ACC112 (cell line): ENCODE measurements at regions not wholly inside any gene's neighbourhood (a gene's known extent, or its start where the extent isn't known, plus 50 kb on each side); places are given as distances from the start of the nearest gene placed in this dataset.

Source experiments
- H2AFZ ChIP-seq: fragments of 200-600 bp; sonication (generic); one replicate; pipeline ENCODE4 v1.6.0; 2017; ENCODE audit warnings: antibody characterized with exemption, low read length; ENCODE audit not compliant: unreplicated experiment
- H3K27ac ChIP-seq: fragments of 200-600 bp; sonication (generic); 2 replicates; pipeline ENCODE4 v1.5.1; 2014; ENCODE audit warnings: low read depth, mild to moderate bottlenecking, antibody characterized with exemption, low read length, moderate library complexity
- H3K27me3 ChIP-seq: fragments of 200-600 bp; sonication (generic); 2 replicates; pipeline ENCODE4 v1.6.1; 2014; ENCODE audit warnings: mild to moderate bottlenecking, antibody characterized with exemption, low read length, moderate library complexity, mixed read lengths; ENCODE audit not compliant: insufficient read depth
- H3K36me3 ChIP-seq: fragments of 200-600 bp; sonication (generic); 2 replicates; pipeline ENCODE4 v1.6.1; 2016; ENCODE audit warnings: mild to moderate bottlenecking, antibody characterized with exemption, low read length, moderate library complexity, mixed read lengths; ENCODE audit not compliant: insufficient read depth
- H3K4me1 ChIP-seq: fragments of 200-600 bp; sonication (generic); one replicate; pipeline ENCODE4 v1.6.1; 2016; ENCODE audit warnings: low read length, mixed read lengths; ENCODE audit not compliant: insufficient read depth, unreplicated experiment, control insufficient read depth
- H3K4me3 ChIP-seq: fragments of 200-600 bp; sonication (generic); 2 replicates; pipeline ENCODE4 v1.5.1; 2014; ENCODE audit warnings: mild to moderate bottlenecking, low read depth, low read length
- H3K79me2 ChIP-seq: fragments of 200-600 bp; sonication (generic); one replicate; pipeline ENCODE4 v1.6.0; 2016; ENCODE audit warnings: low read length; ENCODE audit not compliant: control insufficient read depth, unreplicated experiment, insufficient read depth

DNA sequence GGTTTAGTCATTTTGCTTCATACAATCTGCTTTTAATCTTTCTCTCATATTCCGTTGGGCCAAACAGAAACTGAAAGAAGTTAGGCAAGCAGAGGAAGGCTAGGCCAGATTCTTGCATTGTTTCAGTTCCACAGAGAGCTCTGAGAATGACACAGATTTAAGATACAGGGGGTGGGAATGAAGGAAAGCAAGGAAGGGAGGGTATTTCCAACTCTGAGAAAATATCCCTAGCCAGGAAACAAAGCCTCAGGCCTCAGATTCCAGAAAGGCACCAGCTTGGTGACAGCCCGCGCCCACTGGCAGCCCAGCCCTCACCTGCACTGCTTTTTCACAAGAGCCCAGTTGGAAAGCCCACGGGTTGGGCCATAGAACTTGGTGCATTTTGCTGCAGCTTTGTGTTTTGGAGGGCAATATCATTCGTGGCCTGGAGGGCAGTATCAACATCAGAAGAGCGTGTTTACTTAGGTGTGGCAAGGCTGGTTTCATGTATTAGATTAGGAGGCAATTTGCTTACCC, 63.5 kb downstream of the ENC1 start:
- 0 out of 2 replicates have a peak overlapping the region, but pooled peaks have one; percentile 10 for H3K27ac ChIP-seq
- no peaks in the 10 kb centered on the region for H3K36me3 ChIP-seq
- H3K4me1 ChIP-seq: peaks cover 20% of the 10 kb centered on the region
- no peaks in the 10 kb centered on the region for H3K79me2 ChIP-seq
- H2AFZ ChIP-seq: peak overlapping the region; percentile 85
- no peaks in the 10 kb centered on the region for H3K27me3 ChIP-seq
- H3K4me3 ChIP-seq: peak overlapping the region; percentile 18; the same call in 1 of the 2 replicates

DNA sequence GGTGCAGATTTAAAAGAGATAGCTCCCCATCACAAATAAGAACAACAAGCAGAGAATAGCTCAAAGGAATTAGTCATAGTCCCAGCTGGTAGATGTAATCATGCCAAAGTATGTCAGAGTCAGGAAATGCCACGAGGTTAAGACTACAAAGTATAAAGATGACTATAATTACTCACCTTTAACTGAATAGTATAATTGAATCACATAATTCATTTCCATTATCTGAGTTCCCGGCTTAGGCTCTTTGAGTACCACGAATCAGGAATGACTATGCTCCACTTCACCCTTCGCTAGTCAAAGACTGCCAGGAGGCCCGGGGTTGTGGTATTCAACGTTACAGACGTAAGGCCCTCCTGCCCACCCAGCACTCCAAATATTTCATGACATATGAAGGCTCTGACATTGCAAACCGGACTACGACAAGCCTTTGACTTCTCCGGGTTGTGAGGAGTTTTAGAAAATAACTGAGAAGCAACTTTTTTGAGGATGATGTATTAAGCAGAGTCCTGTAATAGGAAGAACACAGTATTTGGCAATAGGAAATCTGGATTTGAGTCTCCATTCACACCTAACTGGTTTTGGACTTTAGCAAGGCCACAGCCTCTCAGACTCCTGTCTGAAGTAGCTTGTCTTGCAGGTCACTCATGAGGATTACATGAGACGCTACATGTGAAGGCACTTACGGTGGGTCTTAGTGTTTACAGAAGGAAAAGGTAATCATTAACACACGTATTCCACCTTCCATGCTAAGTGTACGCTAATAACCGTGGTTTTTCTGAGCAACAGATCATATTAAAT, 64.6 kb downstream of the ENC1 start:
- no peaks in the 10 kb centered on the region for H3K79me2 ChIP-seq
- no peaks in the 10 kb centered on the region for H3K27me3 ChIP-seq
- peaks cover 20% of the 10 kb centered on the region for H3K4me1 ChIP-seq
- H3K36me3 ChIP-seq: no peaks in the 10 kb centered on the region
- H2AFZ ChIP-seq: peak overlapping the region; percentile 69
- no peak overlapping the region for H3K4me3 ChIP-seq
- peak overlapping the region; percentile 43 for H3K27ac ChIP-seq

DNA sequence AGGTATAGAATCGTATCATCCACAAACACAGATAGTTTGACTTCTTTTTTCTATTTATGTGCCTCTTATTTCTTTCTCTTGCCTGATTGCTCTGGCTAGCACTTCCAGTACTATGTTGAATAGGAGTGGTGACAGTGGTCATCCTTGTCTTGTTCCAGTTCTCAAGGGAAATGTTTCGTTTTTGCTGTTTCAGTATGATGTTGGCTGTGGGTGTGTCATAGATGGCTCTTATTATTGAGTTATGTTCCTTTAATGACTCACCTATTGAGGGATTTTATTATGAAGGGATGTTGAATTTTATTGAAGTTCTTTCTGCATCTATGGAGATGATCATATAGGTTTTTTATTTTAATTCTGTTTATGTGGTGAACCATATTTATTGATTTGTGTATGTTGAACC, 70.3 kb downstream of the ENC1 start:
- Histone ChIP-seq H3K27me3 (no peaks in the 10 kb centered on the region), H3K36me3 (no peaks in the 10 kb centered on the region), H3K79me2 (no peaks in the 10 kb centered on the region), H2AFZ (no peak overlapping the region), H3K27ac (no peak overlapping the region), H3K4me3 (no peak overlapping the region), H3K4me1 (peaks cover 2% of the 10 kb centered on the region)

DNA sequence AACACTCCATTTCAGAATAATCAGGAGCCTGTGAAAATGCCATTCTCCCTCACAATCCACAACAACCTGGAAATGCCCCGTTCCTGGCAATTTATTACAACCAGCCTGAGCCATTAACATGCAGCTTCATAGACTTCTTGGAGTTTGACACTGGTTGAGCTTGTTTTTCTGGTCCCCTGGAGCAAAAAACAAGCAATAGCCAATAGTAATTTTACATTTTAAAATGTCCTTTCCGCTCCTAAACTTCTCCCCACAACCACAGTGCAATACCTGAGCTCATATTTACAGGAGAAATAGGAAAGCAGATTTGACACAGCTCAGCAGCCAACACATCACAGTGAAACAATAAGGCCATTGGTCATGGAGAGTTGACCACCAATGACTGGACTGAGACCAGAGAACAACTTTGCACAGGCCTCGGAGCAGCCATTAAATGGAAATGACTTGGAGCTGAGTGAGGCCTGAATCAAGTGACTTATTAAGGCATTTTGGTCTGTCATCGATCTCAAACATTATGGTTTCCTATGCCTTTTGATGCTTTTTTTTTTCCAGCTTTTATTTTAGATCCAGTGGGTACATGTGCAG, 73.0 kb downstream of the ENC1 start:
- no peaks in the 10 kb centered on the region for H3K36me3 ChIP-seq
- H3K4me1 ChIP-seq: no peaks in the 10 kb centered on the region
- H3K4me3 ChIP-seq: no peak overlapping the region
- H3K27ac ChIP-seq: no peak overlapping the region
- no peaks in the 10 kb centered on the region for H3K27me3 ChIP-seq
- H3K79me2 ChIP-seq: no peaks in the 10 kb centered on the region
- H2AFZ ChIP-seq: no peak overlapping the region

DNA sequence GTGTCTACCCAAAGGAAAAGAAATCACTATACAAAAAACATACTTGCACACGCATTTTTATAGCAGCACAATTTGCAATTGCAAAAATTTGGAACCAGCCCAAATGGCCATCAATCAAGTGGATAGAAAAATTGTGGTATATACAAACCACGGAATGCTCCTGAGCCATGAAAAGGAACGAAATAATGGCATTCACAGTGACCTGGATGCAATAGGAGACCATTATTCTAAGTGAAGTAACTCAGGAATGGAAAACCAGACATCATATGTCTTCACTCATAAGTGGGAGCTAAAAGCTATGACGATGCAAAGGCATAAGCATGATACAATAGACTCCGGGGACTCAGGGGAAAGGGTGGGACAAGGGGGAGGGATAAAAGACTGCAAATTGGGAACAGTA, 78.4 kb downstream of the ENC1 start:
- Histone ChIP-seq H3K27me3 (no peaks in the 10 kb centered on the region), H3K27ac (no peak overlapping the region), H3K36me3 (no peaks in the 10 kb centered on the region), H3K79me2 (no peaks in the 10 kb centered on the region), H3K4me3 (no peak overlapping the region), H2AFZ (no peak overlapping the region), H3K4me1 (no peaks in the 10 kb centered on the region)

DNA sequence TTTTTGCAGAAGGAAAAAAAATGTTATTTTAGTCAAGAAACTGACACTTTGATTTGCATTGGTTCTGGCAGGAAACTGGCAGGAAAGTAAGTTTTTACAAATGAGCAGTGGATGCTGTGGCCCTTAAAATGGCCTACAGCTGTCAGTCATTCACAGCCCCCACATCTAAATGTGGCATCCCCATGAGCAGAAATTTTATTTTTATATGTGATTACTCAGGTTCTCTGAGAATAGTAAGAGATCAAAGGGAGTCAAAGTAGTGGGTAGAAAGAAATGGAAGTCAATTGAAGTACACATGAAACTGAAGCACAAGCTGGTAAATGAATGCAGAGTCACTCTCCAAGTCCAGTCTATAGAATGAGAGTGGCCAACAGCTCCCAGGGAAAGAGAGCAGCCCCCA, 80.3 kb downstream of the ENC1 start:
- Histone ChIP-seq H3K27ac (no peak overlapping the region), H3K4me1 (no peaks in the 10 kb centered on the region), H2AFZ (no peak overlapping the region), H3K27me3 (no peaks in the 10 kb centered on the region), H3K79me2 (no peaks in the 10 kb centered on the region), H3K36me3 (no peaks in the 10 kb centered on the region), H3K4me3 (no peak overlapping the region)

DNA sequence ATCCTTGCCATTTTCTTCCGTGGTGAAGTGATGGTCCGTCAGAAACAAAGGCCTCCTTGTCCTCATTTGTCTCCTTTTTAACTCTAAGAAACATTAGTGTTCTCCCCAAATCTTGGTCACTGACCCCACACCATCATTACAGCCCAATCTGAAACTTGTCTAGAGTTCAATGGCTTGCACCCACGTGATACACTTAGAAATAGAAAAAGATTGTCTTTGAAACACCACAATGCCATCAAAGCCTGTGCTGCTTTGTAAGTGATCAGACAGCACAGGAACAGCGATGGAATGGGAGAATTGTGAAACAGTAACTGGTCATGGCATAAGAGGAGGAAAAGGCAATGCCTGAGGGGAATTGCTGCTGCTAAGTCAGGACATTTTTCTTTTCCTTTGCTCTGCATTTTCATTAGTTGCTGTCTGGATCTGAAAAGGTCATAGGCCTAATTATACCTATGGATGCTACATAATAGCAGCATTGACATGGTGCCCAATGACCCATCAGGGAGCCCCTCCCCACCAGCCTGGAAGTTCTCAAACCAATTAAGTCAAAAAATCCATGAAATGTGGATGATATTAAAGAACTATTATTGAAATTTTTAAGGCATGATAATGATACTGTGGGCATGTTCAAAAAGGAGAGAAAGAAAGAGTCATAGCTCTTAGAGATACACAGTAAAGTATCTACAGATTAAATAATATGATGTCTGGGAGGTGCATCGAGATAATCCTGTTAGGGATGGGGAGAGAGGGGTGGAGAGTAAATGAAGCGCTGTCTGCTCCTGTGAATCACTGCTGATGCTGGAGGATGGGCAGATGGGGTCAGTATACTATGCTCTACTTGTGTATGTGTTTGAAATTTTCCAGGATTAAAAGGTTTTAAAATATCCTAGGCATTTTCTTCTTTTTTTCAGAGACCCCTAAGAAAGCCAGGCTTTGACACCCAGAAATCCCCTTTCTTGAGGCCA, 83.6 kb downstream of the ENC1 start:
- H3K27ac ChIP-seq: no peak overlapping the region
- no peaks in the 10 kb centered on the region for H3K79me2 ChIP-seq
- no peaks in the 10 kb centered on the region for H3K36me3 ChIP-seq
- no peaks in the 10 kb centered on the region for H3K27me3 ChIP-seq
- H3K4me1 ChIP-seq: no peaks in the 10 kb centered on the region
- H3K4me3 ChIP-seq: no peak overlapping the region
- H2AFZ ChIP-seq: no peak overlapping the region

DNA sequence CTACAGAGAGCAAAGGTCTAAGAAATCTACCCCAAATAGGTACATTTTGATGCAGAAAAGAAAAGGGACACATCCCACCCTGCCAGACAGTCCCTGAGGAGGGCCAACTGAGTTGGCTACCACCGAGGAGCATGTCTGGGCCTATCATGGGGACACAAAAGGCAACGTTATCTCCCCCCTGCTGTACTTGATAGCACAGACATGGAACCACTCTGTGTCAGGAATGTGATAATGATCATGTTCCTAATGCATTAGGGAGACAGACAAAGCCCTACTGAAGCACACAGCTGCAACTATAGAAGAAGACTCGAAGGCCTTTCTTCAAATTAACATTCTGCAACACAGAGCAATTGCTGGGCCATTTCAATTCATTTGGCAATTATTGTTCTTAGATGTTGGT, 84.5 kb downstream of the ENC1 start:
- Histone ChIP-seq H3K27ac (no peak overlapping the region), H3K4me3 (no peak overlapping the region), H3K4me1 (no peaks in the 10 kb centered on the region), H3K27me3 (no peaks in the 10 kb centered on the region), H3K79me2 (no peaks in the 10 kb centered on the region), H2AFZ (no peak overlapping the region), H3K36me3 (no peaks in the 10 kb centered on the region)

DNA sequence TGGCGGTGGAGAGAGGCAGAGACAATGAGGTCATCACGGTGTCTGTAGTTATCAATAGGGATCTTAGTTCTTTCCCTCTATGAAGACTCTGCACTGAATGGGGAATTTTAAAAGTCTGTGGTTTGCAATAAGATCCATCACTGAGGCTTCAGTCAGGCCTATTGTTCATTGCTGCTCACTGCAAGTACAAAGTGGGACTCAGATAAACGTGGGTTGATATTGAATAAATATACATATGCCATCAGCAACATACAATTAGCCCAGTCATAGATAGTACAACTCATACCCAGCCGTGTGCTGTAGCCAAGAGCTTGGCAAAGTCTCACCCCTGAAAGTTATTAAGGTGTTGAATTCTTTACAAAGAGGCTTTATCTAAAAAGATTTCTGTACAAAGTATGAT, 88.4 kb downstream of the ENC1 start:
- Histone ChIP-seq H3K27ac (no peak overlapping the region), H3K79me2 (no peaks in the 10 kb centered on the region), H2AFZ (no peak overlapping the region), H3K4me1 (no peaks in the 10 kb centered on the region), H3K27me3 (no peaks in the 10 kb centered on the region), H3K4me3 (no peak overlapping the region), H3K36me3 (no peaks in the 10 kb centered on the region)

DNA sequence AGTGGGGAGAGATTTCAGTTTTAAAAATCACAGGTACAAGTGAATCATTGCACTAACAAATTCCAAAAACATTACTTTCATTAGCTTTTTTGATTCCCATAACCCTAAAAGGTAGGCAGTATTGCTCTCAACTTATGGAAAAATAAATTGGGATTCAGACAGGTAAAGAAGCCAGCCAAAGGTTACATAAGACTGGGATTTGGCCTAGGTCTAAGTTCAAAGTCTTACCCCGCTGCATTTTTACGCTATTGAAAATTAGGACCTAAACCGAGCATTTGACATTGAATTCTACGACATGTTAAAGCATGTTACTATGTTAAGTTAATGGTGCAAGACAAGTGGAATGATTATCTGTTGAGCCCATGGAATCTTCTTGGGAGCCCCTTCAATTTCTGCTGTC, 89.6 kb downstream of the ENC1 start:
- no peaks in the 10 kb centered on the region for H3K36me3 ChIP-seq
- H3K27ac ChIP-seq: no peak overlapping the region
- H3K4me3 ChIP-seq: no peak overlapping the region
- no peaks in the 10 kb centered on the region for H3K4me1 ChIP-seq
- H3K27me3 ChIP-seq: no peaks in the 10 kb centered on the region
- H2AFZ ChIP-seq: no peak overlapping the region
- no peaks in the 10 kb centered on the region for H3K79me2 ChIP-seq
